ENCODE measurements at regions not wholly inside any gene's neighbourhood (a gene's known extent, or its start where the extent isn't known, plus 50 kb on each side); places are given as distances from the start of the nearest gene placed in this dataset.

DNA sequence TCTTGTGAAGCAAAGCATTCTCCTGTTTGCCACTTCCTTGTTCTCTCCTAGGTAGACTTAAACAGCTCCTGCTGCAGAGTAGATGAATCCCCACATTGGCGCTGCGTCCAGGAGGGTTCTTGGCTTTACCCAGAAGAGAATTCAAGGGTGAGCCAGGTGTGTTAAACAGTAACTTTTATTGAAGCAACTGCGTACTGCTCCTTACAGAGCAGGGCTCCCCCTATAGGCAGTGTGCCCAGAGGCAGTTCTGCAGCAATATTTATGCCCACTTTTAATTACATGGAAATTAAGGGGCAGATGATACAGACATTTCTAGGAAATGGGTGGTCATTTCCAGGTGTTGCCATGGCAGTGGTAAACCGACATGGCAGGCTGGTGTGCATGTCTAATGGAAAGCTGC, 987.6 kb upstream of the RBFOX1 start:
- no peak for DNase-seq

DNA sequence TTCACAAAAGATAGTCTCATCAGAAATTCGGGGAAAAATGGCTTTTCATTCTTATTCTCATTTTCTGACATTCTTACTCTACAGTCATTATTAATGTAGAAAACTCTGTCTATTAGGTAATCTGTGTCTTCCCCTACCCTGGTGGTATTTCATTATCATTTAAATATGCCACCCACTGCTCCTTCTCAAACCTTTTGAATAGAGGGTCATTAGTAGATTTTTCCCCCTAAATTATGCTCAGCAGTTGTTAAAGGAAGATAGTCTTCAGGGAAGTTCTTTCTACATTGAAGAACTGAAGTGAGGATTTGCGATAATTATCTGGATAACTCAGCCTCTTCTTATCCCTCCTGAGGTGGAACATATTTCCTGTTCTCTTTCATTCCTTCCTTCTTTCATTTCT, 989.5 kb upstream of the RBFOX1 start:
- no peak for DNase-seq

DNA sequence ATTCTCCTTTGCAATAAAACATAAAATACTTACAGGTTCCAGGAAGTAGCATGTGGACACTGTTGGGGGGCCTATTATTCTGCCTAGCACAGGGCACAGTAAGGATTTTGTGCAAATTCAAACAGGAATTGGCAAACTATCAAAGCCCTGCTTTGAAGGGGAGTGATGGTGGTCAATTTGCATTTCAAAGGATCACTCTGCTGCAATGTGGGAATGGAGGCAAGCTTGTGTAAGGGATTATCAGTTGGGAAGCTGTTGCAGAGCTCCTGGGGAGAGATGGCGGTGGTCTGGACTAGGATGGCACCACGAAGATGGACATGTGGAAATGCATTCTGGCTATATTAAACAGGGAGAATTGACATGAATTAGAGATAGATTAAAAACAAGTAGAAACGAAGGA, 990.7 kb upstream of the RBFOX1 start:
- DNase-seq = no peak

DNA sequence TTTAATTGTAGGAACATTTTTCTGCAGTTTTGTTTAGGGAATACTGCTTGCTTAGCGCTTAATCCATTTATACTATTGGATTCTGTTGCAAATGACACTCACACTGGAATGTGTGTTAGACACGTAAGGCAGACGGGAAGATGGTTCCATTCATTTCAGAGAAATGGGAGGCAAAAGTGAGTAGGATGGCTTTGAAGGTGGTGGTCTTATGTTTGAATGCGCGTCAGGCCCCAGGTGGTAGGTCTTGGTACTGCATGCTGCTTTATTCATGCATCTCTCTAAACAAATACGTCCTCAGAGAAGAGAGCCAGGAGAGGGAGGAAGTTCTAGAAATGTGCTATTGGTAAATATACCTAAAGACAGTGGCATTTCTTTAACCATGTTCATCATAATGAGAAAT, 997.6 kb upstream of the RBFOX1 start:
- DNase-seq = peak; percentile 4

DNA sequence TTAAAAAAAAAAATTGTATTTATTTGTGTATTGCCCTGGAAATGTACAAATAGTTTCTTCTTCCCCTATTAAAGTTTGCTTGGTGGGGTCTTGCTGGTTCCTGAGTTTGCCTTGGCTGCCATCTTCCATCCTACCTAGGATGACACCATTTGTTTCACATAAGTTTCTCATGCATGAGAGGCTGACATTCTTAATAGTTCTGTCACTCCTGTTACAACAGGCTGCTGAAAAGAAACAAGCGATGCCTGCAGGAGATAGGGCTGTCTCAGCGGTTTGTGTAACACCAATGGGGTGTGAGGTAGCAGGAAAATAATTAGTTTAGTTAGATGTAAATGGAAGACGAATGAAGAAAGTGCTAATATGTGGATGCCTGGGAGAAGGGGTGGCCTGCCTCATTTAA, 1000.9 kb upstream of the RBFOX1 start:
- no peak for DNase-seq

DNA sequence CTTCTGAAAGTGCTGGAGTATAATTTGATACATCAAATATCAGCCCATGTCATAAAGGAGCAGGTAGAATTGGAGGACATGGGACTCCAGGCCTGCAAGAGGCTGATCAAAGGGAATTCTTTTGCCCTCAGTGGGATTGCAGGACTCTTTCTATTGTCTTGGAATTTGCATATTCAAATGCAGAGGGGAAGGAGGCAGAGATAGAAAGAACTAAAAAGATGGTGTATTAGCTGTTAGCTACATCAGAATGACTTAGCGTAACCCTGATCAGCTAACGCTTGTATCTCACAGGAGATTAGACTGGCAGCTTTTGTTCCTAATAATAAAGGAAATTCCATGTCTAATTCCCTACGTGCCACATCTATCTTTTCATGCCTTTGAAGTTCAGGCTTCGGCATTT, 1014.7 kb upstream of the RBFOX1 start:
- DNase-seq = no peak

DNA sequence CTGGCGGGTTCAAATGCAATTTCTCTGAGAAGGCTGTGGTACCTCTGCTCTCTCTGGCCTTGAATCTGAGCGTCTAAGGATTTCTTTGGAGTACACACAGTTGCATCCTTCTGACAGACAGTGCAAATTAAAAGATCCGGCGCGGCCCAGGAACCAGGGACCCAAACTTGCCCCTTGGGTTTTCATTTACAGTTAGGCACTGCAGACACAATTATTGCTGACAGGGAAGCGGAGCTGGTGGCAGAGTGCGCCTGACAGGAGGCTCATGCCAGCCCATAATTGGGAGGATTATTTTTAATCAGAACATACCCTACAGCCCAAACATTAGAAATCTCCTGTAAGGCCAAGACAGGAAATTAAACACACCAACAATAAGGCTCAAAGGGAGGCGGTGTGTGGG, 1023.4 kb upstream of the RBFOX1 start:
- DNase-seq = no peak

DNA sequence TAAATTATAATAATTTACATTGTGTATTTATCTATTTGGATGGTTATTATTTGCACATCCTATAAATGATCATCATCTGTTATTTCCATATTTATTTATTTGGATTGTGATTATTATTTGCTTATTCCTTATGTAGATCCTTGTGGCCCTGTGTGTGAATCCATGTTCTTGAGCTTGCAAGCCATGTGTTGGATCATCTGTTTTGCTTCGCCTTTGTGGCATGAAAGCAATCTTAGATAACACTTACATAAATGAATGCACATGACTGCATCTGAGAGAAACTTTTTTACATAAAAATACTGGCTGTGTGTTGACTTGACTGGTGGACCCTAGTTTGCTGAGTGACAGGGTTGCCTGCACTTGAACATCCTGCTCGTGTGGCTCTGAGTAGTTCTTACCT, 1024.5 kb upstream of the RBFOX1 start:
- no peak for DNase-seq

DNA sequence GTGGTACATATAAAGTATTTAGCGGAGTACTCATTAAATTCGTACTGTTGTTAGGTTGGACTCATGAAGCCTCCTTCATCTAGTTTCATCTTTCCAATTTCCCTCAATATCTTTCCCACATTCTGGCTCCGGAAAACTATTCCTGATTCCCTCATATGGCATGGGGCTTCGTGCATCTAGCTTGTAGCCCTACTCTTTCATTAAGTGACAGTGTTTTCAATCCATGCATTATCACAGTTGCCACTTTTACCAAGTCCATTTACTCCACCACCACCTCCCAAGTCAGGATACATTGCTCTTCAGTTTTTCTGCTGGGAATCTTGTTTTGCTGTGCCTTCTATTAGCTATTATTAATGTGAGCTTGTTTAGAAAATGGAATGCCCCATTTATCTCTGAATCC, 1032.1 kb upstream of the RBFOX1 start:
- DNase-seq = no peak

DNA sequence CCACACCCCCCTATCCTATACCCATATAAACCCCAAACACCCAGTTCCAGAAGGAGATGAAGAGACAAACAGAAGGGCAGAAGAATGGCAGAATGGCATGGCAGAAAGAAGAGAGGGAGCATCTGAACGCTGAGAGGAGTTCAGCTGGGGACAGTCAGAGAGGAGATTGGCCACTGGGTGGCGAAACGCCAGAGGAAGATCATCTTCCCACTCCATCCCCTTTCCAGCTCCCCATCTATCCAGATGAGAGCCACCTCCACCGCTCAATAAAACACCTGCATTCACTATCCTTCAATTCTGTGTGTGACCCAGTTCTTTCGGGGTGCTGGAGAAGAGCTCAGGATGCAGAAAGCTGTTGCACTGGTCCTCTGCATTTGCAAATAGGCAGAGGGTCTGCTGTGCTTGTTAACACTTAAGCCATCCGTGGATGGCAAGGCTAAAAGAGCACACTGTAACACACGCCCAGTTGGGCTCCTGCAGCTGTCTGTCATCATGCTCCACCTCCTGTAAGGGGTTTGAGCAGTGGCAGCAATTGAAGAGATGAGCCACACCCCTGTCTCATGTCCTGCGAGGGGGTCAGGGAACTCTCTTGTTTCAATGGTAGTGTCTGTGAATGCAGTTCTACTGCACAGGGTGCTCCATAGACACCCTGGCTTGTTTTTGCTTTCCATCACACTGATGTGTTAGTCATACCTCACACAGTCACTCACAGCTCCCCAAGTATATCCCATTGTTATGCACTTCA, 1034.8 kb upstream of the RBFOX1 start:
- DNase-seq = no peak

DNA sequence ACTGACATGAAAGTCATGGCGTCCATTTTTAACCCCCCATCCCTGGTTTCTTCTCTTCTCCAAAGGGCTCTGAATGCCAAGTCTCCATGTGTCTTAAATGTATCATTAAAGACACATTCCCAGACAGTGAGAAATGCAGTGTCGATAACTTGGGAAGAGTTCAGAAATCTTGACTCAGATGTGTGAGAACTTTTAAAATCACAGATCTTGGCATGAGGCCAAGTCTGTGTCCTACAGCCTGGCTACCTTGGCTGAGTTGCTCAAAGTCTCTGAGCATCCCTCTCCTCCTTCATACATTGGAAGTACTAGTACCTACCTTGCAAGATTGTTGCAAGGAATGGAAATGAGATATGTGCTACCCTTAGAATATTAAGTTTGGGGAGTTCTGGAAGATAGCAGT, 1046.5 kb upstream of the RBFOX1 start:
- no peak for DNase-seq

DNA sequence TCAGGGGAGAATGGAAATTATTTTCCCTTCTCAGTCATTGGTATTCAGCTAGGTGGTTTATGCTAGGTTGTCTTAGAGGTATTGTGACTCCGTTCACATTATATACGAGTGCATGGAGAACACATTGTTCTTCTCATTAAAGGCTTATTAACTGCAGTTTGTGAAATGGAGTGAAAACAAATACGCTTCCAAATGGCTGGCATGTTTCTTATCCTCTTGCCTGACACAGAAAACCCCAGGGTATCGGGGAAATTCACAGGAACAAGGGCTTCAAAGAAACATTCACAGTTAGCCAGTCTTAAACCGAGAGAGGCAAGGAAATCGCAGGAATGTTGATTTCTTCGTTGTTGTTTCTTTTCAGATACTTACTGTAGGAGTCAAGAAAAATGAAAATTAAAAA, 1047.9 kb upstream of the RBFOX1 start:
- no peak for DNase-seq

DNA sequence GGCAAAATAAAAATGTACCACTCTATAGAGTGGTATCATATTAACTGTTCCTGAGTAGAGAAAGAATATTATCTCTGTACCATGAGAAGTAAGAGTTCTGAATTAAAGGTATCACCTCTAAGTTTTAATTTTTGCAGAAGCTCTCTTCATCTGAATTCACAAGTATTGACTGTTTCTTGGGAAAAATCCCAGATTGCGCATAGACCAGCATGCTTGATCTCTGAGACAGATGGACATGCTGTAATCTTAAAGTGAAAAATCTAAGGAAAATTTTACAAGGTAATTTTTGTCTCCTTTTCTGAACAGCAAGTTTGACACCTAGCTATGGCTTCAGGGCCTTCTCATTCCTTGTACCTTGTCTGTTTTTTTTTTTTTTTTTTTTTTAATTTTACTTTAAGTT, 1050.7 kb upstream of the RBFOX1 start:
- no peak for DNase-seq

DNA sequence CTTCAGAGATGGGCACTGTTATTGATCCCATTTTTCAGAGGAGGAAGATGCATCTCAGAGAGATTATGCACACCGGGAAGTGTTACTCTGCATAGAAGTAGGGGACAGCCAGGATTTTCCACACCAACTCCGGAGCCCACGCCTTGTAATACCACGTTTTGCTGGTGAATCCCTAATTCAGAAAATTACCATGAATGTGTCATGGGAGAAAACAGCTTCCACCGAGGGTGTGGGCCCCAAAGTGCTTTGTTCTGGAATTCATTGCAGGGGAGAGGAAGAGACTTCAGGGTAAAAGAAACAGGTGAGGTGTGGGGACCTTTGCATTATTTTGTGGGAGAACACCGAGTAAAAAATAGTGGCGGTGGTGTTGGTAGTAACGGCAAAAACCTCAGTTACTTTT, 1051.4 kb upstream of the RBFOX1 start:
- no peak for DNase-seq

DNA sequence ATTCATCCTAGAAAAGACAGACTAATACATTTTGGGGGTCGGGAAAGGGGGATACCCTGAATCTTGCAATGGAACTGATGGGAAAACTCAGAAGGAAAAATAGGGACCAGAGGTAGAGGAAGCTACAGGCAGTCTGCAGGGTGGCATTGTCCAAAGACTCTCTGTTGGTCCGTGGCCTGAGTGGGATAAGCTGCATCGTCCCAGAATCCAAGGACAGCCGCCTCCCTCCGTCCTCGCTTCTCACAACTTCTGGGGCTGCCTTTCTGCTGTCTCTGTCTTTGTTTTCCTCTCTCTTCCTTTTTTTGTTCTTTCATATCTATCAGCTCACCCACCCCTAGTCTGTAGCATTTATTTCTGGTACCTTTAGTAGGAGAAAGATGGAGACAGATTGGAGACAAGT, 1052.6 kb upstream of the RBFOX1 start:
- DNase-seq = no peak

DNA sequence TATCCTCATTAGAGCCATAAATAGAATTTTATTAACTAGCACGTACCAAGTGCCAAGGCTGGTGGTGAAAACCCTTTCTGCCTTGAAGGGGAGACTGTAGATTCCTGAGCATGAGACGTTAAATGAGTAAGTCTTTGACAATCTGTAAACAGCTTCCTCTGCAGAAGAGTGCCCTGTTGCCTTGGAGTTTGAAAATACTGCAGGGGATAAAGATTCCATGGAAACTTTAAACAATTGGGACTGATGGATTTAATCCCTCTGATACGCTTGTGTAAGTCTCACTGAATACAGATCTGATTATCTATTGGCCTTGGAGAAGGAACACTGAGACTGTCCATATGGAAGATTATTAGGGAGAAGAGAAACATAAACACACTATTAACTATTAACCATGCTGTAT, 1053.4 kb upstream of the RBFOX1 start:
- DNase-seq = no peak

DNA sequence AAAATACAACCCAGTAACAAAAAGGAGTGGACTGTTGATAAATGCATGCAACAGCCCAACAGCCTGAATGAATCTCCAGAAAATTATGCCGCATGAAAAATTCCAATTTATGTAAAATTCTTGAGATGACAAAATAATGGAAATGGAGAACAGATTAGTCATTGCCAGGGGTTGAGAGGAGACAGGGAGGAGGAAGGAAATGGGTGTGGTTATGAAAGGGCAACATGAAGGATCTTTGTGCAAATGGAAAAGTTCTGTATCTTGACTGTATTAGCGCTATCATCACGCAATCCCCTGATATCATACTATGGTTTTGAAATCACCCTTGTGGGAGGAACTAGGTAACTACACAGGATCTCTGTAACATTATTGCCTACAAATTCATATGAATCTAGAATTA, 1058.3 kb upstream of the RBFOX1 start:
- DNase-seq = no peak

DNA sequence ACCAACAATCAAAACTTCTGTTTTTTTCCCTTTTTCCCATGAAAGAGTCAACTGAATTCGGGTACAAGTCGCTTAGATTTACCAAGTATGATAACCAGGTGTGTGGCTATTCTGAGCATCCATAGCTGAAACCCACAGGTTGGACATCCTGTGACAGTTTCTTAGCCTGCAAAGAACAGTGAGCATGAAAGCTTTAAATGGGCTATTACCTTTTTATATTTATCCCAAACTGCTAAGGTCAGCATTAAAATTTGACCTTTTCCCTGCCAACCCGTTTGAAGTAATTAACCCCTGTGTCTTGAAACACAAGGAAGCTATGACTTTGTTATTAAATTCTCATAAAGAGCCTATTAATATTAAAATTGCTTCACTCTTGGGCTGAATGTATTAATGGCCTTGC, 1065.0 kb upstream of the RBFOX1 start:
- no peak for DNase-seq

DNA sequence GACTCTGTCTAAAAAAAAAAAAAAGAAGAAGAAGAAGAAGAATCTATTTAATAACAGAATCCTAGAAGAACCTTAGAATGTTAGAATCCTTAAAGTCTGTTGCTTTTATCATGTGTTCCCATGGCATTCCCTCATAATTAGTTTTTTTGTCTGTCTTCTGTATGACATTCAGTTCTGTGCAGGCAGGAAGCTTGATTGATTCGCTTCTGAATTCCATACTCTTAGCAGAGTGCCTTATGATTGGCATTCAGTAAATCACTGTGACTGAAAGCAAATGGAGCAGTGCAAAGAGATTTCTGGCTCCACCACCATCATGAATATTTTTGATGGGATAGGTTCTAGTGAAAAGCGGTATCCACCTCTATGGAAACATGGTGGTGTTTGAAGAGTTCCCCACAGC, 1065.9 kb upstream of the RBFOX1 start:
- no peak for DNase-seq

DNA sequence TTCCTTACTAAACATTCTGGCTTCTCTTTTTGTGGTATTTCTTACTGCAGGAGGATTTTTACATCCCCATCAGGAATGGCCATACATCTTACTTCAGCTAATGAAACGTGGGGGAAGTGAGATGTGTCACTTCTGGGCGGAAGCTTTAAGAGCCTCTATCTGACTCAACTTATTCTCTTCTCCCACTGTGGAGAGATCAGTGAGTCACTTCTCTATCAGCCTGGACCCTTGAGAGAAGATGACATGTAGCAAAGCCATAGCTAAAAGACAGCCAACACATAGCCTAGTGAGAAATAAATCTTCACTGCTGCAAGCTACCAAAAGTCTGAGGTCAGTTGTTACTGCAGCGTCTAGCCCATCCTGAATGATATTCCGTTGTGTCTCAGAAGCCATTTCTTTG, 1066.7 kb upstream of the RBFOX1 start:
- no peak for DNase-seq

DNA sequence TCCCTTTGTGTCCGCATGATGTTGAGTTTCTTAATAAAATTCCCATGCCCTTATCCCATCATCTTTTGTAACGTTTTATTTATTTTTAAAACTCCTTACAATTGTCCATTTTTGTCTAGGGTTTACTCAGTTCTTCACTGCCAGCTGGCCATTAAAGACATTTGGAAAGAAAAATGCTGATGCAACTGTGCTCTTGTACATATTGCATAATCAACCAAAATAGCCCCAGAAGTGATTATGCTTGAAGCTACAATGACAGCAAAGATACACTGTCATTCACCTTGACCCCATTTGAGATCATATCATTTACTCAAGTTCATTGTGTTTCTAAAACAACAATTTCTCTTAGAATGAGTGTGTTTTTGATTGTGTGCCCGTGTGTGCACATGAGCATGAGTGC, 1074.6 kb upstream of the RBFOX1 start:
- DNase-seq = no peak

DNA sequence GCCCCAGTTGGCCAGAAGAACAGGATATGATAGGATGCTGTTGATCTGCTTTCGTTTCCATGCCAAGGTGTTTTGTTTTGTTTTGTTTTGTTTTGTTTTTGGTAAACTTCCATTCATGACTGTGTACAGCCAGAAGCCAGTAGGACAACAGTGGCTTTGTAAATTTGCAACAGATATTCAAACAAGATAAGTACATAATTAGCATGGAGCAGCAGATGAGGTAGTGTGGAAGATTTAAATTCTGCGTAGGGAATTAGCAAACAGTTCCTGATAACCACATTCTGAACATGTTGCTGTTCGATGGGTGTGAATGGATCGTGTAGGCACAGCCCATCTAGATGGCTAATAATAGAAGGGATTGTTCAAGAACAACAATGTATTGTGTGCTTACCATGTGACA, 1080.1 kb upstream of the RBFOX1 start:
- no peak for DNase-seq

DNA sequence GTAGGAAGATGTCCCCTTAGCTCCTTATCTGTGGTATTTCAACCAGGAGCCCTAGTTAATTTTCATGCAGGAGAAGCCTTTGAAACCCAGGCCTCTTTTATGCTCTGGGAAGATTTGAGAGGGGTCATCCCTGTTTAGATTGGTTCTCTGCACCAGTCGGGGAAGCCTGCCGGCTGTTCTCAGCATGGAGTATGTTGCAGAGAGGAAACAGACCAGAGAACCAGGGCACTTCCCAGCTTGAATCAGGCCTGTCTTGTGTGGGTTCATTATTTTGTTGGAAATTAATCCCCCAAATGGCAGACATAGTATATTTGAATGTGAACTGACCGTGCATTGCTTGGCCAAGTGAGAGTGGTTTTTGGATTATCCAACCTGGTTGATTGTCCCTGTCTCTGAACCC, 1082.1 kb upstream of the RBFOX1 start:
- DNase-seq = no peak

DNA sequence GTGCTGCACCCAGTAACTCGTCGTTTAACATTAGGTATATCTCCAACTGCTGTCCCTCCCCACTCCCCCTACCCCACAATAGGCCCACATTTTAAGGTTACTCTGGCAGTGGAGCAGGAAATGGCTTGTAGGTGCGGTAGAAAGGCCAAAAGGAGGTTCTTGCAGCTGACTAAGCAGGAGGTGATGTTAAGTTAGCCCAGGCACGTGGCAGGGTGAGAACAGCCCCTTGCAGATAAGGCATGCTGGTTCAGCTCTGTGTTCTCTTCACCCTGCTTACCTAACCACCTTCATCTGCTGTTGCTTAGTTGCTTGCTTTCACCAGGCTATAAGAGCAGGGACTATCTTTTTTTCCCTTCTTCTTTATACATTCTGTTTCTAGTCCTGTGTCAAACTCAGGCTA, 1082.8 kb upstream of the RBFOX1 start:
- DNase-seq = no peak

DNA sequence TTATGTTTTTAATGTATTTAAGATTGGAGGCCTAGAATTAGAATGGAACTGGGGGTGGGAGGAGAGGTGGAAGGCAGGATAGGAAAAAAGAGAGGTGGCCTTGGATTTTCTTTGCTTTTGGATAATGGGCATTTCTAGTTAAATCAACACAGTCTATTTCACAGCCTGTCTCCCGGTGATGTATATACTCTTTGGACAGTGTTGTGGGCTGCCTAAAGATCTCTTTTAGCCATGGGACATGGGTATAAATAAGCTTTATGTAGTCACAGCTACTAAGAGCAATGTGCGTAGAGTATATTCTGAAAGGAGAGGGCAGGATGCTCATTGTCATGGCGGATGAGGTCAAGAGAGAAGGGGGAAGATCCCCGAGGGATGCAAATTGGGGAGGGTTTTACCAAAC, 1084.4 kb upstream of the RBFOX1 start:
- no peak for DNase-seq

DNA sequence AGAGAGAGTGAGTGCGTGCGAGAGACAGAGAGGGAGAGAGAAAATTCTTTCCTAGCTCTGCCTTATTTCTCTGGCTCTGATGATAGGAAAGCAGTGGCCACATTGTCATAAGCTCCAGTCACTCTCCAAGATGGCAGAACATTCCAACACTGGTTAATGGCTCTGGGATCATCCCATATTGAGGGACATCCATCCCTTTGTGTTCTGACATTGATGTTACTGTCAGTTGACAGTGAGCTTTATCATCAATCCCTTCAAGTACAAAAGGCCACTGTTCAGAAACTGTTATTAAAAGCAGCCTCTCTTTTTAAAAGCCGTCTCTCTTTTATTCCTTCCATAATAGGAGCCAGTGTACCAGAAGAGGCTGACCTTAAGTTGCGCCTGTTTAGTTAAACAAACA, 1084.9 kb upstream of the RBFOX1 start:
- no peak for DNase-seq
